ENCODE measurements at regions not wholly inside any gene's neighbourhood (a gene's known extent, or its start where the extent isn't known, plus 50 kb on each side); places are given as distances from the start of the nearest gene placed in this dataset.

GRCh38 chr2:126781806-126782205, 116.9 kb upstream of the TEX51 start:
- H3K36me3 ChIP-seq (ENCODE audit: control insufficient read depth, insufficient read depth, low read length): no peaks in the 10 kb centered on the region
- Mint-ChIP-seq H3K27me3 (peaks cover 10% of the 10 kb centered on the region), H3K4me1 (peaks cover 0 to 6% (median 5%) of the 10 kb centered on the region in 4 donors), H3K9me3 (no peaks in the 10 kb centered on the region), H3K27ac (no peak overlapping the region), H3K4me3 (no peak overlapping the region), H3K36me3 (no peaks in the 10 kb centered on the region)
- H3K27me3 ChIP-seq (ENCODE audit: control insufficient read depth, insufficient read depth, low read length): no peaks in the 10 kb centered on the region
- peaks cover 2% of the 10 kb centered on the region for H3K4me1 ChIP-seq (ENCODE audit: control insufficient read depth, insufficient read depth, low read length, poor library complexity, severe bottlenecking)
- H3K9me3 ChIP-seq (ENCODE audit: control insufficient read depth in 2 of 2, low read length in 2 of 2): no peaks in the 10 kb centered on the region
- no peak overlapping the region for H3K4me3 ChIP-seq (ENCODE audit: low read depth, low read length)
- H3K27ac ChIP-seq (ENCODE audit: insufficient read depth, low read length, poor library complexity, severe bottlenecking): no peak overlapping the region
- DNase-seq (no peak), ATAC-seq (ENCODE audit: low read depth in 2 of 2) (no peak)

DNA sequence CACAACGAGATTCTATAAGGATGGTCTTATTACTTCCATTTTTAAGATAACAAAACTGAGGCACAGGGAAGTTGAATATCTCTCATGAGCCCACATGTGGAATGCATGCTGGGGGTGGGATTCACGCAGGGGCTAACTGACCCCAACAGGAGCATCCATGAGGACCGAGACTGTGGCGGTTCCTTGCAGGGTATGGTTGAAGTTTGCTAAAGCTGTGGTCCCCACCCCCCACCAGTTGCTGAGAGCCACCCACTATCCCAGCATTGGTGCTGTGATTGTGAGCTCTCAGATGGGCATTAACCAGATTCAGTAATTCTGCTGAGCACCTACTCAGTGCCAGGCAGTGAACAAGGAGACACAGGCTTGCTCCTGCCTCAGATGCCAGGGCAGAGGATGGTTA, 116.0 kb upstream of the TEX51 start:
- Mint-ChIP-seq H3K27me3 (peaks cover 4% of the 10 kb centered on the region), H3K9me3 (no peaks in the 10 kb centered on the region), H3K4me1 (peaks cover 0 to under 1% (median 0%) of the 10 kb centered on the region in 4 donors), H3K27ac (no peak overlapping the region), H3K36me3 (no peaks in the 10 kb centered on the region), H3K4me3 (no peak overlapping the region)
- no peaks in the 10 kb centered on the region for H3K4me1 ChIP-seq (ENCODE audit: control insufficient read depth, insufficient read depth, low read length, poor library complexity, severe bottlenecking)
- H3K27ac ChIP-seq (ENCODE audit: insufficient read depth, low read length, poor library complexity, severe bottlenecking): no peak overlapping the region
- DNase-seq (no peak), ATAC-seq (ENCODE audit: low read depth in 2 of 2) (no peak)
- H3K36me3 ChIP-seq (ENCODE audit: control insufficient read depth, insufficient read depth, low read length): no peaks in the 10 kb centered on the region
- no peaks in the 10 kb centered on the region for H3K9me3 ChIP-seq (ENCODE audit: control insufficient read depth in 2 of 2, low read length in 2 of 2)
- H3K27me3 ChIP-seq (ENCODE audit: control insufficient read depth, insufficient read depth, low read length): no peaks in the 10 kb centered on the region
- H3K4me3 ChIP-seq (ENCODE audit: low read depth, low read length): no peak overlapping the region

DNA sequence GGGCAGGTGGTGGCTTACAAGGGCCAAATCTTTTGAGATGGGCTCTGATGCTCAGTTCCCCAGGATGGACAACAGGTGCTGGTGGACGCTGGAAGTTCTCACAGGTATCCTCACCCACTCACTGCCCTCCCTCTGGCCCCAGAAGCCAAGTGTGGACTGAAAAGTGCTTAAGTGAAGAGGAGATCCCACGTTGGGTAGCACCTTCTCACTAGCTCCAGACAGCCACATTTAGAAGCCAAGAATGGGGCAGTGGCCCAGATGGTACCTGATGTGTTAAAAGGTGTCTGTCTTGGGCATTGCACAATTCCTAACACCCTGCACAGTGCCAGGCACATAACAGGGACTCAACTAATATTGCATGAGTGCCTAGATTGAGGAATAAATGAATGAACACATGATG, 115.3 kb upstream of the TEX51 start:
- no peak overlapping the region for H3K27ac Mint-ChIP-seq
- no peaks in the 10 kb centered on the region for H3K27me3 ChIP-seq (ENCODE audit: control insufficient read depth, insufficient read depth, low read length)
- no peak for DNase-seq
- H3K4me1 ChIP-seq (ENCODE audit: control insufficient read depth, insufficient read depth, low read length, poor library complexity, severe bottlenecking): no peaks in the 10 kb centered on the region
- no peaks in the 10 kb centered on the region for H3K9me3 Mint-ChIP-seq
- no peak overlapping the region for H3K27ac ChIP-seq (ENCODE audit: insufficient read depth, low read length, poor library complexity, severe bottlenecking)
- peaks cover 4% of the 10 kb centered on the region for H3K27me3 Mint-ChIP-seq
- H3K36me3 ChIP-seq (ENCODE audit: control insufficient read depth, insufficient read depth, low read length): no peaks in the 10 kb centered on the region
- H3K4me1 Mint-ChIP-seq: no peaks in the 10 kb centered on the region
- no peak for ATAC-seq (ENCODE audit: low read depth in 2 of 2)
- no peaks in the 10 kb centered on the region for H3K9me3 ChIP-seq (ENCODE audit: control insufficient read depth in 2 of 2, low read length in 2 of 2)
- no peaks in the 10 kb centered on the region for H3K36me3 Mint-ChIP-seq
- H3K4me3 Mint-ChIP-seq: no peak overlapping the region
- H3K4me3 ChIP-seq (ENCODE audit: low read depth, low read length): no peak overlapping the region

GRCh38 chr2:126784045-126784444, 114.6 kb upstream of the TEX51 start:
- H3K4me3 Mint-ChIP-seq: no peak overlapping the region
- no peak overlapping the region for H3K4me3 ChIP-seq (ENCODE audit: low read depth, low read length)
- H3K27ac Mint-ChIP-seq: no peak overlapping the region

GRCh38 chr2:126784621-126785020, 114.1 kb upstream of the TEX51 start:
- Mint-ChIP-seq H3K9me3 (no peaks in the 10 kb centered on the region), H3K4me1 (no peaks in the 10 kb centered on the region), H3K36me3 (no peaks in the 10 kb centered on the region), H3K27me3 (peaks cover 4% of the 10 kb centered on the region), H3K4me3 (no peak overlapping the region), H3K27ac (no peak overlapping the region)
- Histone ChIP-seq H3K27me3 (ENCODE audit: control insufficient read depth, insufficient read depth, low read length) (no peaks in the 10 kb centered on the region), H3K4me3 (ENCODE audit: low read depth, low read length) (no peak overlapping the region), H3K9me3 (ENCODE audit: control insufficient read depth in 2 of 2, low read length in 2 of 2) (no peaks in the 10 kb centered on the region), H3K36me3 (ENCODE audit: control insufficient read depth, insufficient read depth, low read length) (no peaks in the 10 kb centered on the region), H3K27ac (ENCODE audit: insufficient read depth, low read length, poor library complexity, severe bottlenecking) (no peak overlapping the region), H3K4me1 (ENCODE audit: control insufficient read depth, insufficient read depth, low read length, poor library complexity, severe bottlenecking) (no peaks in the 10 kb centered on the region)
- no peak for DNase-seq
- no peak for ATAC-seq (ENCODE audit: low read depth in 2 of 2)

More at GRCh38 chr2:126784045-126784444, 114.6 kb upstream of the TEX51 start:
- no peaks in the 10 kb centered on the region for H3K27me3 ChIP-seq (ENCODE audit: control insufficient read depth, insufficient read depth, low read length)
- H3K4me1 Mint-ChIP-seq: no peaks in the 10 kb centered on the region
- no peak overlapping the region for H3K27ac ChIP-seq (ENCODE audit: insufficient read depth, low read length, poor library complexity, severe bottlenecking)
- H3K36me3 Mint-ChIP-seq: no peaks in the 10 kb centered on the region
- H3K4me1 ChIP-seq (ENCODE audit: control insufficient read depth, insufficient read depth, low read length, poor library complexity, severe bottlenecking): no peaks in the 10 kb centered on the region
- ATAC-seq (ENCODE audit: low read depth in 2 of 2) (no peak), DNase-seq (no peak)
- no peaks in the 10 kb centered on the region for H3K9me3 ChIP-seq (ENCODE audit: control insufficient read depth in 2 of 2, low read length in 2 of 2)
- peaks cover 4% of the 10 kb centered on the region for H3K27me3 Mint-ChIP-seq
- no peaks in the 10 kb centered on the region for H3K36me3 ChIP-seq (ENCODE audit: control insufficient read depth, insufficient read depth, low read length)
- H3K9me3 Mint-ChIP-seq: no peaks in the 10 kb centered on the region

DNA sequence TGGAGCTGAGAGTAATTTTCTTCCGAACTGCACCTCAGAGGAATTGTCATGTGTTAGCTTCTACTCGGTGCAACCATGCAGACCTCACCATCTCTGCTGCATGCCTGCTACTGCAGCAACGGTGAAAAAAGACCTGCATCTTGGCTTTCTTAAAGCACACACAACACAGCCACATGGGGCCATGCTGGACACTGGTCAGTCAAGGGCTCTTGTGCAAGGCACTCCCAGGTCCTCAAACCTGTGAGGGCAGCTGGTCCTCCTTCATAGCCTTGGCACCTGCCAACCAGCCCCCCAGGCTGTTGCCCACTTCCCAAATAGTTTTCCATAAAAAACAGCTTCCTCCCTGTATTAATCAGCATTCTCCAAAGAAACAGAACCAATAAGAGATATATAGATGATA, 113.5 kb upstream of the TEX51 start:
- ATAC-seq (ENCODE audit: low read depth in 2 of 2) (no peak), DNase-seq (no peak)
- Mint-ChIP-seq H3K9me3 (no peaks in the 10 kb centered on the region), H3K4me1 (no peaks in the 10 kb centered on the region), H3K27me3 (peaks cover 4% of the 10 kb centered on the region), H3K27ac (no peak overlapping the region), H3K4me3 (no peak overlapping the region), H3K36me3 (no peaks in the 10 kb centered on the region)
- Histone ChIP-seq H3K4me1 (ENCODE audit: control insufficient read depth, insufficient read depth, low read length, poor library complexity, severe bottlenecking) (no peaks in the 10 kb centered on the region), H3K27me3 (ENCODE audit: control insufficient read depth, insufficient read depth, low read length) (no peaks in the 10 kb centered on the region), H3K27ac (ENCODE audit: insufficient read depth, low read length, poor library complexity, severe bottlenecking) (no peak overlapping the region), H3K4me3 (ENCODE audit: low read depth, low read length) (no peak overlapping the region), H3K9me3 (ENCODE audit: control insufficient read depth in 2 of 2, low read length in 2 of 2) (no peaks in the 10 kb centered on the region), H3K36me3 (ENCODE audit: control insufficient read depth, insufficient read depth, low read length) (no peaks in the 10 kb centered on the region)

DNA sequence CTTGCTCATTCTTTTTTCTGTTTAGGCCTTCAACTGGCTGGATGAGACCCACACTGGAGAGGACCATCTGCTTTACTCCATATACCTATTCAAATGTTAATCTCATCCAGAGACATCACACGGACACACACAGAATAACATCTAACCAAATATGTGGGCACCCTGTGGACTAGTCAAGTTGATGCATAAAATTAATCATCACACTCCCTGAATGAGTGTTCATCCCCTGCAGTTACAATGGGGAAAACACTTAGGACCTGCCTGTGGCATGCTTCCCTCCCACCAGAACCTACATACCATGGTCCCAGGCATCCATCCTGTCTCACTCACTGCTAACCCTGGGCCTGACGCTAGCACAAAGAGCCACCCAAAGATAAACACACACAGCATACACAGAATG, 112.8 kb upstream of the TEX51 start:
- no peaks in the 10 kb centered on the region for H3K9me3 ChIP-seq (ENCODE audit: control insufficient read depth in 2 of 2, low read length in 2 of 2)
- Mint-ChIP-seq H3K9me3 (no peaks in the 10 kb centered on the region), H3K4me1 (no peaks in the 10 kb centered on the region), H3K27ac (no peak overlapping the region), H3K4me3 (no peak overlapping the region), H3K27me3 (peaks cover 4% of the 10 kb centered on the region), H3K36me3 (no peaks in the 10 kb centered on the region)
- no peaks in the 10 kb centered on the region for H3K36me3 ChIP-seq (ENCODE audit: control insufficient read depth, insufficient read depth, low read length)
- DNase-seq (no peak), ATAC-seq (ENCODE audit: low read depth in 2 of 2) (no peak)
- no peaks in the 10 kb centered on the region for H3K27me3 ChIP-seq (ENCODE audit: control insufficient read depth, insufficient read depth, low read length)
- no peaks in the 10 kb centered on the region for H3K4me1 ChIP-seq (ENCODE audit: control insufficient read depth, insufficient read depth, low read length, poor library complexity, severe bottlenecking)
- no peak overlapping the region for H3K27ac ChIP-seq (ENCODE audit: insufficient read depth, low read length, poor library complexity, severe bottlenecking)
- H3K4me3 ChIP-seq (ENCODE audit: low read depth, low read length): no peak overlapping the region

GRCh38 chr2:126786765-126787164, 111.9 kb upstream of the TEX51 start:
- Mint-ChIP-seq H3K27me3 (peaks cover 4% of the 10 kb centered on the region), H3K9me3 (no peaks in the 10 kb centered on the region), H3K4me3 (no peak overlapping the region), H3K36me3 (no peaks in the 10 kb centered on the region), H3K4me1 (no peaks in the 10 kb centered on the region), H3K27ac (no peak overlapping the region)
- no peaks in the 10 kb centered on the region for H3K4me1 ChIP-seq (ENCODE audit: control insufficient read depth, insufficient read depth, low read length, poor library complexity, severe bottlenecking)
- ATAC-seq (ENCODE audit: low read depth in 2 of 2) (no peak), DNase-seq (no peak)
- H3K27ac ChIP-seq (ENCODE audit: insufficient read depth, low read length, poor library complexity, severe bottlenecking): no peak overlapping the region
- H3K9me3 ChIP-seq (ENCODE audit: control insufficient read depth in 2 of 2, low read length in 2 of 2): no peaks in the 10 kb centered on the region
- no peaks in the 10 kb centered on the region for H3K36me3 ChIP-seq (ENCODE audit: control insufficient read depth, insufficient read depth, low read length)
- H3K27me3 ChIP-seq (ENCODE audit: control insufficient read depth, insufficient read depth, low read length): no peaks in the 10 kb centered on the region
- no peak overlapping the region for H3K4me3 ChIP-seq (ENCODE audit: low read depth, low read length)
